Keratinocyte (primary cell): ENCODE measurements at regions not wholly inside any gene's neighbourhood (a gene's known extent, or its start where the extent isn't known, plus 50 kb on each side); places are given as distances from the start of the nearest gene placed in this dataset.
A peak's percentile ranks its signal among the peaks of the same experiment; 100 is the strongest.

Experiments used
- DNase-seq: peaks from one replicate; pipeline ENCODE4 v3.0.0-alpha.2; 2011; ENCODE audit warnings: low read depth, missing footprints, low spot score
- FAIRE-seq: peaks from 2 replicates; lab custom pipeline; 2011; peaks lifted over from hg19 to GRCh38; lab: Jason Lieb, UNC
- H2AFZ ChIP-seq: 2 replicates; pipeline ENCODE4 v1.6.0; 2012; ENCODE audit warnings: low read length, control low read depth, inconsistent platforms; ENCODE audit not compliant: control insufficient read depth
- H3K27ac ChIP-seq: 2 replicates; pipeline ENCODE4 v1.5.1; 2011; ENCODE audit warnings: low read length; ENCODE audit not compliant: control insufficient read depth, insufficient read depth
- H3K27me3 ChIP-seq: 3 replicates; pipeline ENCODE4 v1.6.0; 2011; ENCODE audit warnings: low read length; ENCODE audit not compliant: control insufficient read depth, insufficient read depth; ENCODE audit errors: extremely low read depth
- H3K36me3 ChIP-seq, 2 experiments: 2 replicates in 1 of 2; 3 replicates in 1 of 2; pipeline ENCODE4 v1.5.1; 2011; ENCODE audit warnings: low read length in 2 of 2, mild to moderate bottlenecking in 1 of 2; ENCODE audit not compliant: control insufficient read depth in 2 of 2, insufficient read depth in 2 of 2; ENCODE audit errors: extremely low read depth in 1 of 2
- H3K4me1 ChIP-seq: 3 replicates; pipeline ENCODE4 v1.5.1; 2011; ENCODE audit warnings: low read length; ENCODE audit not compliant: control insufficient read depth, insufficient read depth; ENCODE audit errors: extremely low read depth
- H3K4me2 ChIP-seq: 3 replicates; pipeline ENCODE4 v1.6.0; 2011; ENCODE audit warnings: low read depth, low read length; ENCODE audit not compliant: control insufficient read depth, insufficient read depth; ENCODE audit errors: extremely low read depth
- H3K4me3 ChIP-seq, 3 experiments: fragments of 200-600 bp in 1 of 3; sonication (generic) in 1 of 3; 2 replicates in 2 of 3; 3 replicates in 1 of 3; pipeline ENCODE4 v1.5.1; 2011 to 2016; ENCODE audit warnings: low read length in 3 of 3, mild to moderate bottlenecking in 3 of 3, control low read depth in 2 of 3, inconsistent platforms in 1 of 3, low read depth in 1 of 3, mixed read lengths in 1 of 3, mixed run types in 1 of 3, moderate library complexity in 1 of 3; ENCODE audit not compliant: control insufficient read depth in 2 of 3, insufficient read depth in 2 of 3; ENCODE audit errors: extremely low read depth in 1 of 3
- H3K79me2 ChIP-seq: 2 replicates; pipeline ENCODE4 v1.6.0; 2012; ENCODE audit warnings: low read length; ENCODE audit not compliant: control insufficient read depth, insufficient read depth
- H3K9ac ChIP-seq: 3 replicates; pipeline ENCODE4 v1.6.0; 2011; ENCODE audit warnings: low read length; ENCODE audit not compliant: control insufficient read depth, insufficient read depth; ENCODE audit errors: extremely low read depth
- H3K9me1 ChIP-seq: 3 replicates; pipeline ENCODE4 v1.6.0; 2011; ENCODE audit warnings: low read length; ENCODE audit not compliant: control insufficient read depth, insufficient read depth; ENCODE audit errors: extremely low read depth
- H3K9me3 ChIP-seq: 2 replicates; pipeline ENCODE4 v1.5.1; 2012; ENCODE audit warnings: low read depth, low read length; ENCODE audit not compliant: control insufficient read depth
- H4K20me1 ChIP-seq: 3 replicates; pipeline ENCODE4 v1.6.0; 2011; ENCODE audit warnings: low read length; ENCODE audit not compliant: control insufficient read depth, insufficient read depth; ENCODE audit errors: extremely low read depth
- EZH2 ChIP-seq: IDR thresholded peaks from one replicate; pipeline ENCODE4 v1.6.1; 2012; ENCODE audit warnings: inconsistent platforms, mild to moderate bottlenecking, low read length, moderate library complexity
- dilution Hi-C: fragments of 300-500 bp; cut with MboI; formaldehyde crosslinking; loops from one replicate; pipeline ENCODE4 v1.7.0; 2020; ENCODE audit warnings: low sequenced_read_pairs; ENCODE audit not compliant: extremely low pct_ligation_motif_present
- TF ChIP-seq, protein P1 (sequence below), 3 experiments: IDR thresholded peaks in 1 of 3; conservative IDR thresholded peaks in 1 of 3; optimal IDR thresholded peaks in 1 of 3; 2 replicates in 2 of 3; 3 replicates in 1 of 3; pipeline versions ENCODE3 to v1.5.1; 2011; ENCODE audit warnings: low read length in 3 of 3, mild to moderate bottlenecking in 3 of 3, moderate library complexity in 2 of 3, control low read depth in 1 of 3, inconsistent platforms in 1 of 3; ENCODE audit not compliant: insufficient read depth in 2 of 3; ENCODE audit errors: extremely low read depth in 1 of 3

DNA sequence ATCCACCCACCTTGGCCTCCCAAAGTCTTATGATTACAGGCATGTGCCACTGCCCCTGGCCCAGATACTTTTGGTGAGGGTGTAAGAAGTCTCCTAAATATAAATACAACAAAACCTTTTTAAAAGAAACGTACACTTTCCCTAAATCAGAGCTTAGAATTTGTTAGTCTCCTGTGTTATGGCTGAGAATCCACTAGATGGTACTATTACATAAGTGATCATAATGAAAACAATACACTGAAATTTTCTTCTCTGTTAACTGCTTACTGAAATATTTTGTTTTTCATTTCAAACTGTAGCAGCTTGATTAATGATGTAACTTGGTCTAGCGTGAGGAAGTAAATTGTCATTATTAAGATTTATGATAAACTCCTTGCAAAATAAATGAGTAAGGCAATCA, 74.8 kb upstream of the FAM98A start:
- no peak overlapping the region for H3K4me3 ChIP-seq
- H4K20me1 ChIP-seq, result no peaks in the 10 kb centered on the region
- no peak overlapping the region for H2AFZ ChIP-seq
- no peak overlapping the region for H3K27ac ChIP-seq
- no peak overlapping the region for H3K4me2 ChIP-seq
- no peaks in the 10 kb centered on the region for H3K27me3 ChIP-seq
- dilution Hi-C loops, result no loop called here
- TF ChIP-seq, protein P1, sequence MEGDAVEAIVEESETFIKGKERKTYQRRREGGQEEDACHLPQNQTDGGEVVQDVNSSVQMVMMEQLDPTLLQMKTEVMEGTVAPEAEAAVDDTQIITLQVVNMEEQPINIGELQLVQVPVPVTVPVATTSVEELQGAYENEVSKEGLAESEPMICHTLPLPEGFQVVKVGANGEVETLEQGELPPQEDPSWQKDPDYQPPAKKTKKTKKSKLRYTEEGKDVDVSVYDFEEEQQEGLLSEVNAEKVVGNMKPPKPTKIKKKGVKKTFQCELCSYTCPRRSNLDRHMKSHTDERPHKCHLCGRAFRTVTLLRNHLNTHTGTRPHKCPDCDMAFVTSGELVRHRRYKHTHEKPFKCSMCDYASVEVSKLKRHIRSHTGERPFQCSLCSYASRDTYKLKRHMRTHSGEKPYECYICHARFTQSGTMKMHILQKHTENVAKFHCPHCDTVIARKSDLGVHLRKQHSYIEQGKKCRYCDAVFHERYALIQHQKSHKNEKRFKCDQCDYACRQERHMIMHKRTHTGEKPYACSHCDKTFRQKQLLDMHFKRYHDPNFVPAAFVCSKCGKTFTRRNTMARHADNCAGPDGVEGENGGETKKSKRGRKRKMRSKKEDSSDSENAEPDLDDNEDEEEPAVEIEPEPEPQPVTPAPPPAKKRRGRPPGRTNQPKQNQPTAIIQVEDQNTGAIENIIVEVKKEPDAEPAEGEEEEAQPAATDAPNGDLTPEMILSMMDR (optimal IDR thresholded peaks at IDR 0.05 in 1 of 3, IDR thresholded peaks at IDR 0.05 in 1 of 3, conservative IDR thresholded peaks at IDR 0.05 in 1 of 3; ENCODE audit: extremely low read depth in 1 of 3, insufficient read depth in 2 of 3, low read length in 3 of 3), result peak in 1 of 3 experiments; percentile 12
- TF ChIP-seq EZH2, result no peak
- H3K9me1 ChIP-seq, result no peaks in the 10 kb centered on the region
- H3K9me3 ChIP-seq, result no peaks in the 10 kb centered on the region
- no peaks in the 10 kb centered on the region for H3K36me3 ChIP-seq
- no peak for FAIRE-seq
- DNase-seq, result no peak
- no peaks in the 10 kb centered on the region for H3K79me2 ChIP-seq
- no peaks in the 10 kb centered on the region for H3K4me1 ChIP-seq
- H3K9ac ChIP-seq, result no peak overlapping the region

DNA sequence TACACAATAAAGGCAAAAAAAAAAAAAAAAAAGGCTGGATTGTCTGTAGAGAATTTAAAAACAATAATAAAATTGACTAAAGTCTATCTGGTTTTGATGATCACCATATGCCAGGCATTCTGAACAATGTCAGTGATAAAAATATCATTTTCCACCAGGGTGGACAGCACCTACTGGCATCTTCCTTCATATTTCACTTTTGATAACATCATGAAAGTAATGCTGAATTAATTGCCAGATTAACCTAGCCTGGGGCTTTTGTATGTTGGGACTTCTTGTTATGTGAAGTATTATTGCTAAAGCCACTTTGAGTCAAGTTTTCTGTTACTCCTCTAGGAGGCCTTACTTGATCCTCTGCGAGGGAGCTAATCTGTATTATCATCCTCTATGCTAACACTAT, 73.8 kb upstream of the FAM98A start:
- H3K4me2 ChIP-seq, result no peak overlapping the region
- TF ChIP-seq, protein P1 (optimal IDR thresholded peaks at IDR 0.05 in 1 of 3, IDR thresholded peaks at IDR 0.05 in 1 of 3, conservative IDR thresholded peaks at IDR 0.05 in 1 of 3; ENCODE audit: extremely low read depth in 1 of 3, insufficient read depth in 2 of 3, low read length in 3 of 3), result no peak
- TF ChIP-seq EZH2, result no peak
- H3K9me1 ChIP-seq, result no peaks in the 10 kb centered on the region
- DNase-seq, result no peak
- H3K4me1 ChIP-seq, result no peaks in the 10 kb centered on the region
- no peak for FAIRE-seq
- H3K36me3 ChIP-seq, result no peaks in the 10 kb centered on the region
- H3K9ac ChIP-seq, result no peak overlapping the region
- H3K27ac ChIP-seq, result no peak overlapping the region
- no peak overlapping the region for H3K4me3 ChIP-seq
- no peaks in the 10 kb centered on the region for H3K79me2 ChIP-seq
- H4K20me1 ChIP-seq, result no peaks in the 10 kb centered on the region
- dilution Hi-C loops, result no loop called here
- no peaks in the 10 kb centered on the region for H3K9me3 ChIP-seq
- H2AFZ ChIP-seq, result no peak overlapping the region
- no peaks in the 10 kb centered on the region for H3K27me3 ChIP-seq
